HL-60 (cell line): ENCODE measurements at regions not wholly inside any gene's neighbourhood (a gene's known extent, or its start where the extent isn't known, plus 50 kb on each side); places are given as distances from the start of the nearest gene placed in this dataset.

Experiments used
- GABPA ChIP-seq: IDR thresholded peaks from 2 replicates; pipeline ENCODE4 v1.6.1; 2012; ENCODE audit warnings: low read depth
- POLR2AphosphoS5 ChIP-seq: IDR thresholded peaks from 2 replicates; pipeline ENCODE4 v1.6.1; 2012; ENCODE audit warnings: low read depth
- REST ChIP-seq: IDR thresholded peaks from 2 replicates; pipeline ENCODE4 v1.6.1; 2012; ENCODE audit warnings: low read depth; ENCODE audit not compliant: insufficient replicate concordance
- TF ChIP-seq, protein P1 (sequence below): IDR thresholded peaks from one replicate; pipeline ENCODE4 v1.5.1; 2011; ENCODE audit warnings: low read length, control low read depth, inconsistent platforms; ENCODE audit not compliant: insufficient read depth

DNA sequence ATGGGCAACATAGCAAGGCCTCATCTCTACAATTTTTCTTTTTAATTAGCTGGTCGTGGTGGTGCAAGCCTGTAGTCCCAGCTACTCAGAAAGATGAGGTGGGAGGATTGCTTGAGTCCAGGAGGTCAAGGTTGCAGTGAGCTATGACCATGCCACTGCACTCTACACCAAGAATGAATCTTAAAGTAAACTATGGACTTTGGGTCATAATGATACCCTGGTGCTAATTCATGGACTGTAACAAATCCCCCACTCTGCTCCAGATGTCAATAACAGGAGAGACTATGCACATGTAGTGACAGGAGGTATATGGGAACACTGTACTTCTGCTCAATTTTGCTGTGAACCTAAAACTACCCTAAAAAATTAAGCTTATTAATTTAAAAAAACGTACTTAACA, 155.4 kb downstream of the CEMIP2 start:
- TF ChIP-seq, protein P1, sequence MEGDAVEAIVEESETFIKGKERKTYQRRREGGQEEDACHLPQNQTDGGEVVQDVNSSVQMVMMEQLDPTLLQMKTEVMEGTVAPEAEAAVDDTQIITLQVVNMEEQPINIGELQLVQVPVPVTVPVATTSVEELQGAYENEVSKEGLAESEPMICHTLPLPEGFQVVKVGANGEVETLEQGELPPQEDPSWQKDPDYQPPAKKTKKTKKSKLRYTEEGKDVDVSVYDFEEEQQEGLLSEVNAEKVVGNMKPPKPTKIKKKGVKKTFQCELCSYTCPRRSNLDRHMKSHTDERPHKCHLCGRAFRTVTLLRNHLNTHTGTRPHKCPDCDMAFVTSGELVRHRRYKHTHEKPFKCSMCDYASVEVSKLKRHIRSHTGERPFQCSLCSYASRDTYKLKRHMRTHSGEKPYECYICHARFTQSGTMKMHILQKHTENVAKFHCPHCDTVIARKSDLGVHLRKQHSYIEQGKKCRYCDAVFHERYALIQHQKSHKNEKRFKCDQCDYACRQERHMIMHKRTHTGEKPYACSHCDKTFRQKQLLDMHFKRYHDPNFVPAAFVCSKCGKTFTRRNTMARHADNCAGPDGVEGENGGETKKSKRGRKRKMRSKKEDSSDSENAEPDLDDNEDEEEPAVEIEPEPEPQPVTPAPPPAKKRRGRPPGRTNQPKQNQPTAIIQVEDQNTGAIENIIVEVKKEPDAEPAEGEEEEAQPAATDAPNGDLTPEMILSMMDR, result no peak
- no peak for TF ChIP-seq REST
- no peak for TF ChIP-seq POLR2AphosphoS5
- TF ChIP-seq GABPA, result no peak
